NCI-H2081 (cell line): ENCODE measurements at regions not wholly inside any gene's neighbourhood (a gene's known extent, or its start where the extent isn't known, plus 50 kb on each side); places are given as distances from the start of the nearest gene placed in this dataset.
"Not testable (repeated sequence)": the region's sequence is repeated elsewhere in the genome, so short reads cannot be mapped to it uniquely, and the experiment has no call there.

Experiments
- DNase-seq, 2 experiments: peaks; one replicate each; lab custom pipeline; 2025; lab: John Stamatoyannopoulos, UW

- peak; percentile 22 to 78 for DNase-seq
Measured at GRCh38 chr6:93675856-93676417, 256.6 kb upstream of the EPHA7 start.

DNA sequence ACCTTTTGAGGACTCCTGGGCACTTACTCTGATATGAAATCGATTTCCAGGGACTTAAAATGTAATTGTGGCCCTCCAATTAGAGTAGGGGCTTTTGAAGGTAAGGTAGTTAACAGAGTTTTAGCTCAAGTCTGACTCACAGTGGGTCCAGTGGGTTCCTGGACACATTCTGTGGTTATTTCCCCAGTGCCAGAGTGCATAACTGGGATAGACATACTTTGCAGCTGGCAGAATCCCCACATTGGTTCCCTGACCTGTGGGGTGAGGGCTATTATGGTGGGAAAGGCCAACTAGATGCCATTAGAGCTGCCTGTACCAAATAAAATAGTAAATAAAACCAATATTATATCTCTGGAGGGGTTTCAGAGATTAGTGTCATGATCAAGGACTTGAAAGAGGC is 243.8 kb upstream of the EPHA7 start:
- DNase-seq: no peak

DNA sequence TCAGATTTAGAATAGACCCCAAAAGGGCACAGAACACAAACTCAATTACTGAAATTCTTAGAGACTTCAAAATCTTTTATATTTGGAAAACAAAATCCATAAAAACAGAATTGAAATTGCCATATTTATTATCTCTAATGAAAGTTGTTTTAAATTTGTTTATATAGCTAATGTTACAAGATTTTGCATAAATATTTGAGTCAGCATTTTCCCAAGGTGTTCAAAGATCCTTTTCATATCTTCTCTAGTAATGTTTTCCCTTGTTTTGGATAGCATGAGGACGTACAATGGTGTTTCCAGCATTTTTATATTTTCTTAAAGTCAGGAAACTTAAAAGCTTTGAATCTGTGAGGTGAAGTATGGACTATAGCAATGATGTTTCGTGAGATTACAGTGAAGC is 235.2 kb upstream of the EPHA7 start:
- no peak for DNase-seq

DNA sequence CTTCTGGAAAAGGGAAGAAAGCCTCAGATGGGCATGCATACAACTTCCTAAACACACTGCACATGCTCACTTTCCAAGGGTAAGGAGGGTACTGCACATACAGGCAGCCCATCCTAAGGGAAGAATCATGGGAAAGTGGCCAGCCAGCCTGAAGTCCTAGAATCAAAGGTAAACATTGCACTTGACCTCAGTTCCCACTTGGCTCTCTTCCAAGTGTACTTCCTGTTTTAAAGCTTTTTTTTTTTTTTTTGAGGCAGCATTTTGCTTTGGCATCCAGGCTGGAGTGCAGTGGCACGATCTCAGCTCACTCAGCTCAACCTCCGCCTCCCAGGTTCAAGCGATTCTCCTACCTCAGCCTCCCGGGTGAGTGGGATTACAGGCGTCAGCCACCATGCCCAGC is 225.3 kb upstream of the EPHA7 start:
- DNase-seq: peak in 1 of 2 experiments; percentile 31

DNA sequence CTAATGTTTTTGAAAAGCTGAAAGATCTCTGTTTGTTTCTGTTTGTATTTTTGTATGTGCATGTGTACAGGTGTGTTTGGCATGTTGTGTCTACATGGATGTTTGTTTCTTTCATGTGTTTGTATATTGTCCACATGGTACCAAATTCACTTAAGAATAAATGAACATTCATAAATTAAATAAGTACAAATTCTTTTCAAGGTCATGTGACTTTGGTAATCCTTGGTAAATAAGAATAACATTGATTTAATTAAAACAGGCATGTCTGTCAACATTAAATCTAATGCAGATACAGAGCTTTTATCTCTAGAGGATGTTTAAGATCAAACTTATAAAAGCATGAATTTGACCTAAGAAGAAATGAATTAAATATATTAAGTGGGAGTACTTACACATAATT is 219.8 kb upstream of the EPHA7 start:
- no peak for DNase-seq

- DNase-seq: not testable (repeated sequence)
Measured at GRCh38 chr6:93636987-93637664, 217.8 kb upstream of the EPHA7 start.

GRCh38 chr6:93624408-93624807 is 205.0 kb upstream of the EPHA7 start:
- DNase-seq: peak; percentile 95 to 98

GRCh38 chr6:93621442-93621841 is 202.1 kb upstream of the EPHA7 start:
- peak in 1 of 2 experiments; percentile 21 for DNase-seq

DNA sequence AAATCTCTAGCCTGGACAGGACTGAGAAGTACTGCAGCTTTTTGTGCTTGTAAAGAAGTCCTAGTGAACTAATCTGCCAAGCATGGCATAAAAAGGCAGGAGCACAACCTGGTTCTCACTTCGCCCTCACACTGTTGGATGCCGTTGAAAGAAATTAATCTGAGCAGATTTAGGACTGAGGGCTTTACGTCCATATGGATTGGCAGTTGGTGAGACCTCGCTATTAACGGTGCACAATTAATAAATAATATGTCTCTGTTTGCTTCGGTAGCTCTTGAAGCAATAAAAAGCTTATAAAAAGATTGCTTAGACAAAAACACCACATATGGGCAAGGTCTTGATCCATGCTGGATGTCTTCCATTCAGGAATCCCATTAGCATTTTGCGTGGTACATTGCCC is 185.6 kb upstream of the EPHA7 start:
- DNase-seq: no peak

GRCh38 chr6:93592417-93592816 is 173.1 kb upstream of the EPHA7 start:
- DNase-seq: no peak

DNA sequence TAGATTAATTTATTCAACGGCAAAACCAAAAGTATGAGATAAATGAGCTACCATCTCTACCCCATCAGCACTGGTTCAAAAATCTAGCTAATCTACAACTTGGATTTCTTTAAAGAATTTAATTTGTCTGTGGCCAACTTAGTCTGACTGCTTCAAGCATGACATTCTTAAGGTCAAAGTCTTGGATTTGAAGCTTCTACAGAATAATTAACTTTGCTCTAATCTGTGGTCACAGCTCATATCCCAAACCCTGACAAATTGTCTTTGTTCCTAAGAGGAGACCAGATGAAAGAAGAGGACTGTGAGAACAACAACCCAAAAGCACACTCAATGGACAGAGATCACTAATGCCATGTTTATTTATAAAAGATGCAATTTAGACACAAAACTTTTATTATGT is 166.9 kb upstream of the EPHA7 start:
- no peak for DNase-seq

DNA sequence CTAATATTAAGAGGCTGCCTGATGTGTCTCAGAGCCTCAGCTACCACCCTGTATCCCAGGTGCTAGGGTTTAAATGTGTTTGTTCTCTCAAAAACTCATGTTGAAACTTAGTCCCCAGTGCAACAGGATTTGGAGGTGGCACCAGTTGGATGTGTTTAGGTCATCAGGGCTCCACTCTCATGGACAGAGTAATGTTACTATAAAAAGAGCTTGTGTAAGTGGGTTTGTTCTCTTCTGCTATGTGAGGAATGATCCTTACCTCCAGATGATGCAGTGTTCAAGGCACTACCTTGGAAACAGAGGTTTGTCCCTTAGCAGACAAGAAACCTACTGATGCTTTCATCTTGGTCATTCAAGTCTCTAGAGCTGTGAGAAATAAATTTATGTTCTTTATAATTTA is 164.9 kb upstream of the EPHA7 start:
- DNase-seq: no peak

- DNase-seq: peak in 1 of 2 experiments; percentile 64
Measured at GRCh38 chr6:93581371-93581770, 162.0 kb upstream of the EPHA7 start.

DNA sequence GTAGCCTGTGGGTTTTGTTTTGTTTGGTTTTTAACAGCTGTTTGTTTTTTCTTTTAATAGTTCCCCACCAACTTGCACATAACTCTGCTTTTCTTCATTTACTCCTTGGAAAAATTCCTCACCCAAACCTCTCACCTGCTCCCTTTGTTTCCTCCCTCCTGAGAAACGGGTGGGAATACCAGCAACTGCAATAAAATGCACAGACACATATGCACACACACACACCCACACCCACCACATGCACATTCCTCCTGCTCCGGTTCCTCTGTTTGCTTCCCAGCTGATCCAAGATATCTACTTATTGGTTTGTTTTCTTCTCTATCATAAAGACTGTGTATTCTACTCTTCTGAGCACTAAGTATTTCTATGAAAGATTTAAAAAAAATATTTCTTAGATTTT is 161.1 kb upstream of the EPHA7 start:
- no peak for DNase-seq

- DNase-seq: no peak
Measured at GRCh38 chr6:93575495-93576267, 156.3 kb upstream of the EPHA7 start.

DNA sequence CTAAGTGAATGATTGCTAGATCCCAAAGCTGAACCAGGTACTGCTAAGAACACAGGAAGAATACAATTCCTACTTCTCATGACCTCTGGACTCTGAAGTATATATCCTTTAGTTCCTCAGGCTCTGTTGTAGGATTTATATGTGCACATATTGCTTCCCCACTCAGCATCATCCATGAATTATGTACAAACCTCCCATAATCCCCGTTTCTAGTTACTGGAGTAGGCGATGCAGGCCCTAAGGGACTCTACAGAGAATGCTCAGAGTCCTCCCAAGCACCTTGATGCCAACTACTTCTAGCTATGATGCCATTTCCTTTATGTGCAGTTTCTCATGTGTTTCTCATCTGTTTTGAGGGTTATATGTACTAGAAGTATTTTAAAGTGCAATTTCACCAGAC is 154.9 kb upstream of the EPHA7 start:
- DNase-seq: no peak

DNA sequence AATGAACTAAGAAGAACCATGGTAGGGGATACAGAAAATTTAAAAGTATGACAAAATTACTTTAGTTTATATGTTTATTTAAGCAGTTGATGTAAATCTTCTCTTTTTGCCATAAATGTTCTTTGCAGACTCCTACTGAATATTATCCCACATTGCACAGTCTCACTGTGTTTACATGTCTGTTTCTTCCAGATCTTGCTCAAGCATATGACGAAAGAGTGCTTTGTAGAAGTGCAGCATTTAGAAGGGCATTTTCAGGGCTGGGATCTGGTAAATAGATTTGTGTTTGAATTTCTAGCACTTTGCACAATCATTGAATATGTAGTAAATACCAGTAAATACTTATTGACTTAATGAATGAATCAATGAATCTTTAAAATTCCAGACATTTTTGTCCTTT is 152.0 kb upstream of the EPHA7 start:
- no peak for DNase-seq

- no peak for DNase-seq
Measured at GRCh38 chr6:93568169-93568568, 148.8 kb upstream of the EPHA7 start.

DNA sequence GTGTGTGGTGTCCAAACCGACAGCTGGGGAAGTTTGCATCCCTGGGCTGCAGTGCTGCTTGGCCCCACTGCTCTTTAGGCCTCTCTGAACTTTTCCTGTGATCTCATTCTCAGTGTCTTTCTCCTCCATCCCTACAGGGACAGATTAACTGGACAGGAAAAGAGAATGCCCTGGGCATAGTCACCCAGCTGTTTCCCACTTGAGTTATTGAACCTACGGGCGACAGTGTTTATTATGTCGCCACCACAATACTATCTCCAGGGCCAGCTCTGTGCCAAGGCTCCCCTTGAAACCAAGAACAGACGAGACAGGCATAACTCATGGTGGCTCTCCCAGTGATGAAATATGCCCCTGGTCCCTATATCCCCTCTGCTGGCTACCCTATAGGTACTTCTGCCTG is 147.8 kb upstream of the EPHA7 start:
- peak; percentile 14 to 28 for DNase-seq

- no peak for DNase-seq
Measured at GRCh38 chr6:93566285-93566684, 146.9 kb upstream of the EPHA7 start.

DNA sequence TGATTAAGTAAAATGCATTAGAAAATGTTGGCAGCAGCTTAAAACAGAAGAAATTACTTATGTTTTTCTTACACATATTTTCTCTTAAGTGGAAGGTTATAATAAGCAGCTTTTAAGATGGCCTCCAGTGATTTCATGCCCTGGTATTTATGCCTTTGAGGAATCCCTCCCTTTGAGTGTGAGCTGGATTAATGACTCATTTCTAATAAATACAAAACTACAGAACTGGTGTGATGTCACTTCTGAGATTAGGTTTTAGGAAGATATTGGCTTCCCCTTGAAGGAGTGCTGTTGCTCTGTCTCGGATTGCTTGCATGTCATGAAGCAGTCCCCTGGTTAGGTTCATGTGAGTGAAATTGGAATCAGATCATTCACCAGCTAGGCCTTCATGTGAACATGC is 143.2 kb upstream of the EPHA7 start:
- DNase-seq: no peak

GRCh38 chr6:93555292-93555691 is 135.9 kb upstream of the EPHA7 start:
- DNase-seq: no peak

DNA sequence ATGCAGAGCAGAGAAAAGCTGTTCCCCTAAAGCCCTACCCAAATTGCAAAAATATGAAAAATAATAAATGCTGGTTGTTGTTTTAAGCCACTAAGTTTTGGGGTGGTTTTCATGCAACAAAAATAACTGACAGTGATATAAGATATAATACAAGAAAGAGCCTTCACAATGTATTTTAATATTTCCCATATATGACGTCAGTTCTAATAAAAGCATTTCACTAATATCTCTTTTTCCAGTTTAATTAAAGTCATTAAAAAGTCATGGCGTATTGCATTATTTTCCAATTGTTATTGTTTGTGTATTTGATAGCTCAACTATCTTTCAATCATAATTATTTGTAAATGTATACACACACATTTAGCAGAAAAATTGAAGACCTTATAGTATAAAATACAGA is 134.7 kb upstream of the EPHA7 start:
- no peak for DNase-seq
